B cell (primary cell): ENCODE measurements at regions not wholly inside any gene's neighbourhood (a gene's known extent, or its start where the extent isn't known, plus 50 kb on each side); places are given as distances from the start of the nearest gene placed in this dataset.

Experiments
- CTCF ChIP-seq: fragments of 200-600 bp; IDR thresholded peaks from one replicate; pipeline ENCODE4 v1.8.0; 2022; ENCODE audit warnings: antibody characterized with exemption, mild to moderate bottlenecking
- EZH2 ChIP-seq: IDR thresholded peaks from 2 replicates; pipeline ENCODE4 v1.6.1; 2012; ENCODE audit warnings: borderline replicate concordance, low read depth, mild to moderate bottlenecking, moderate library complexity, low read length; ENCODE audit not compliant: insufficient read depth, poor library complexity, severe bottlenecking

GRCh38 chr4:31040106-31040505, 319.9 kb downstream of the PCDH7 start:
- no peak for TF ChIP-seq CTCF
- TF ChIP-seq EZH2, result no peak
